Neuronal stem cell (in vitro differentiated cells): ENCODE measurements at regions not wholly inside any gene's neighbourhood (a gene's known extent, or its start where the extent isn't known, plus 50 kb on each side); places are given as distances from the start of the nearest gene placed in this dataset.

Experiments used
- DNase-seq: peaks from one replicate; pipeline ENCODE4 v3.0.0-alpha.2; 2013; ENCODE audit warnings: low spot score
- H2AFZ ChIP-seq: one replicate; pipeline ENCODE4 v1.6.1; 2013; ENCODE audit warnings: mild to moderate bottlenecking, low read length, inconsistent platforms
- H2AK5ac ChIP-seq: 2 replicates; pipeline ENCODE4 v1.6.1; 2013; ENCODE audit warnings: low read depth, mild to moderate bottlenecking, inconsistent platforms, low read length, moderate library complexity, mixed read lengths
- H2BK120ac ChIP-seq: 2 replicates; pipeline ENCODE4 v1.6.1; 2013; ENCODE audit warnings: low read depth, mild to moderate bottlenecking, inconsistent platforms, low read length, moderate library complexity, mixed read lengths
- H2BK12ac ChIP-seq: one replicate; pipeline ENCODE4 v1.6.1; 2013; ENCODE audit warnings: low read length, inconsistent platforms
- H2BK15ac ChIP-seq: 2 replicates; pipeline ENCODE4 v1.6.1; 2013; ENCODE audit warnings: mild to moderate bottlenecking, low read length, inconsistent platforms, mixed read lengths
- H2BK5ac ChIP-seq: one replicate; pipeline ENCODE4 v1.6.1; 2013; ENCODE audit warnings: inconsistent platforms, mild to moderate bottlenecking, low read length, moderate library complexity
- H3K14ac ChIP-seq: one replicate; pipeline ENCODE4 v1.6.1; 2013; ENCODE audit warnings: low read length, inconsistent platforms
- H3K18ac ChIP-seq: 2 replicates; pipeline ENCODE4 v1.6.1; 2013; ENCODE audit warnings: low read length, inconsistent platforms
- H3K23ac ChIP-seq: 2 replicates; pipeline ENCODE4 v1.6.1; 2013; ENCODE audit warnings: low read depth, mild to moderate bottlenecking, mixed read lengths, low read length, inconsistent platforms; ENCODE audit not compliant: poor library complexity
- H3K27ac ChIP-seq: replicated peaks from 3 replicates; pipeline ENCODE4 v1.5.1; 2013; ENCODE audit warnings: low read length, inconsistent platforms
- H3K27me3 ChIP-seq, 3 experiments: 2 replicates each; pipeline ENCODE4 v1.6.1; 2013; ENCODE audit warnings: low read length in 3 of 3, mild to moderate bottlenecking in 2 of 3, inconsistent platforms in 1 of 3, low read depth in 1 of 3, mixed read lengths in 1 of 3, moderate library complexity in 1 of 3; ENCODE audit not compliant: control insufficient read depth in 3 of 3, insufficient read depth in 3 of 3
- H3K36me3 ChIP-seq, 2 donors: replicated peaks in 1 of 2; 2 replicates each; pipeline ENCODE4 v1.6.1; 2013; ENCODE audit warnings: low read length in 2 of 2; ENCODE audit not compliant: control insufficient read depth in 2 of 2, insufficient read depth in 2 of 2
- H3K4ac ChIP-seq: 2 replicates; pipeline ENCODE4 v1.6.1; 2013; ENCODE audit warnings: inconsistent platforms, mild to moderate bottlenecking, low read length, moderate library complexity
- H3K4me1 ChIP-seq, 2 donors: 1 replicate in 1 of 2; 2 replicates in 1 of 2; pipeline ENCODE4 v1.6.1; 2013; ENCODE audit warnings: low read length in 2 of 2, low read depth in 1 of 2; ENCODE audit not compliant: control insufficient read depth in 2 of 2, insufficient read depth in 1 of 2
- H3K4me2 ChIP-seq: one replicate; pipeline ENCODE4 v1.6.1; 2013; ENCODE audit warnings: mild to moderate bottlenecking, low read length, inconsistent platforms; ENCODE audit not compliant: insufficient read depth, poor library complexity, severe bottlenecking
- H3K4me3 ChIP-seq, 2 donors: 2 replicates each; pipeline ENCODE4 v1.5.1; 2013; ENCODE audit warnings: low read length in 2 of 2, mild to moderate bottlenecking in 2 of 2, inconsistent platforms in 1 of 2, moderate library complexity in 1 of 2
- H3K79me1 ChIP-seq: one replicate; pipeline ENCODE4 v1.6.1; 2013; ENCODE audit warnings: low read depth, mild to moderate bottlenecking, inconsistent platforms, low read length, moderate library complexity
- H3K9ac ChIP-seq: one replicate; pipeline ENCODE4 v1.6.1; 2013; ENCODE audit warnings: mild to moderate bottlenecking, low read depth, low read length, inconsistent platforms; ENCODE audit not compliant: poor library complexity
- H3K9me3 ChIP-seq, 2 donors: replicated peaks in 1 of 2; 2 replicates each; pipeline versions ENCODE3 to v1.6.1; 2013; ENCODE audit warnings: low read length in 2 of 2, mild to moderate bottlenecking in 2 of 2, inconsistent platforms in 1 of 2, low read depth in 1 of 2, mixed read lengths in 1 of 2, moderate library complexity in 1 of 2; ENCODE audit not compliant: control insufficient read depth in 2 of 2, insufficient read depth in 1 of 2
- H4K8ac ChIP-seq: one replicate; pipeline ENCODE4 v1.6.1; 2013; ENCODE audit warnings: low read depth, mild to moderate bottlenecking, inconsistent platforms, low read length, moderate library complexity
- H4K91ac ChIP-seq: one replicate; pipeline ENCODE4 v1.6.1; 2013; ENCODE audit warnings: low read length, low read depth, mild to moderate bottlenecking, inconsistent platforms; ENCODE audit not compliant: poor library complexity
- WGBS, 2 donors: extraction: QIAGEN DNeasy Blood & Tissue Kit; methylation state at CpG; one replicate each; pipeline ENCODE4 v1.1.7; 2013; ENCODE audit warnings: missing lambda C conversion rate in 2 of 2, mixed read lengths in 1 of 2; ENCODE audit not compliant: insufficient read length in 2 of 2, insufficient replicate concordance in 1 of 2; ENCODE audit errors: extremely low coverage in 2 of 2; 5-methylcytosine and 5-hydroxymethylcytosine counted together

DNA sequence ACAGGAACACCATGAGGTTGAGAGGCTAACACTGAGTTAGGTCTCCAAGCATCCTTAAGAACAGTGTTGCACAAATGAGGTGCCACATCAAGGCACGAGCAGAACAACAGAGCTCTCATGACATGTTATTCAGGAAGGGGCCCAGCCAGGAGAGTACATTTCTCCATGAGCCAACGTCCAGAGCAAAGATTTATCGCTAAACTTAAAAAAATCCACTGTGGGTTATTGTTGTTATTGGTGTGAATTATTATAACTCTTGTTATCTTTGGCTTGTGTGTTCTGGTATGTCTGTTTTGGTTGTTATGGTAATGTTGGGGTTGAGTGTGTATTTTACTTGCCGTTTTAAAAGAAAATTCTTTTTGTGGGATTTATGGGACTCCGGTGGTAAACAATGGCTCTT is 68.9 kb upstream of the MSI2 start:
- Histone ChIP-seq H2AFZ (no peak overlapping the region), H3K14ac (no peak overlapping the region), H2BK5ac (no peak overlapping the region), H3K4me2 (no peak overlapping the region), H3K18ac (no peak overlapping the region), H3K36me3 (no peaks in the 10 kb centered on the region), H3K4ac (no peak overlapping the region), H3K27ac (no peak overlapping the region), H2AK5ac (no peak overlapping the region), H2BK15ac (no peak overlapping the region), H3K27me3 (no peaks in the 10 kb centered on the region), H3K4me1 (peaks cover 0 to 2% of the 10 kb centered on the region in 2 donors), H4K91ac (no peak overlapping the region), H3K4me3 (no peak overlapping the region), H2BK120ac (no peak overlapping the region), H4K8ac (no peak overlapping the region), H3K9ac (no peak overlapping the region), H3K79me1 (no peaks in the 10 kb centered on the region), H3K23ac (no peak overlapping the region), H2BK12ac (no peak overlapping the region), H3K9me3 (no peaks in the 10 kb centered on the region)
- 100% methylated on average over 1 of the region's 5 CpGs; no CpG with 5 or more reads in 1 of the 2 donors for WGBS, 2 donors
- no peak for DNase-seq

GRCh38 chr17:57195785-57196460 is 60.4 kb upstream of the MSI2 start:
- H3K4me2 ChIP-seq: no peak overlapping the region
- H2BK120ac ChIP-seq: no peak overlapping the region
- no peak overlapping the region for H2BK12ac ChIP-seq
- H2AFZ ChIP-seq: peak overlapping the region; percentile 19
- no peak overlapping the region for H4K91ac ChIP-seq
- DNase-seq: no peak
- H3K27me3 ChIP-seq: peaks cover 0 to 24% (median 0%) of the 10 kb centered on the region in 3 experiments
- no peak overlapping the region for H3K14ac ChIP-seq
- H3K36me3 ChIP-seq: no peaks in the 10 kb centered on the region
- H3K23ac ChIP-seq: no peak overlapping the region
- H3K4me1 ChIP-seq: no peaks in the 10 kb centered on the region
- WGBS, 2 donors: no CpG with 5 or more reads among the region's 7 CpGs
- H3K4me3 ChIP-seq: no peak overlapping the region
- no peaks in the 10 kb centered on the region for H3K79me1 ChIP-seq
- H2AK5ac ChIP-seq: no peak overlapping the region
- H3K27ac ChIP-seq: no peak overlapping the region
- no peak overlapping the region for H2BK5ac ChIP-seq
- no peak overlapping the region for H3K9ac ChIP-seq
- H3K18ac ChIP-seq: no peak overlapping the region
- H2BK15ac ChIP-seq: no peak overlapping the region
- H3K4ac ChIP-seq: no peak overlapping the region
- peaks cover 3 to 8% of the 10 kb centered on the region in 2 donors for H3K9me3 ChIP-seq
- H4K8ac ChIP-seq: no peak overlapping the region

DNA sequence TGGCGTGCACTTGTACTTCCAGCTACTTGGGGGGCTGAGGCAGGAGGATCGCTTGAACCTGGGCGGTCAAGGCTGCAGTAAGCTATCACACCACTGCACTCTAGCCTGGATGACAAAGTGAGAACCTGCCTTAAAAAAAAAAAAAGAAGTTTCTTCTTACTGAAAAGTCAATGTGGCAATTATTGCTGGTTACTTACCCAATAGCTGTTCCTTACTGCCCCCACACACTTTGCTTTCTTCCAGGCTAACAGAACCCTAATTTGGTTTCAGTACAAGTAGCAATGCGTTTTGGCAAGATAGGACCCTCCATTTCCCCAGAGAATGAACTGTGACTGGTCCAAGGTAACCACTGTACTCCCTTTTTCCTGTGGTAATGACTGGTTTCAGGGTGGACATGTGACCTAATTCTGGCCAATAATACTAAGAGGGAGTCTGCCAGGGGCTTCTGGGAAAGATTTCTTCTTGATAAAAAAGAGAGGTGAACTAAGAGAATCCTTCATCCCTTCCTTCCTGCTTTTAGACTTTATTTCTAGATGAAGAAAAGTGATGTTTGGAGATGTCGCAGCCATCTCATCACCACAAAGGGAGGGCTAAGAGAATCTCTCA is 58.8 kb upstream of the MSI2 start:
- no peak overlapping the region for H3K4me2 ChIP-seq
- H3K79me1 ChIP-seq: no peaks in the 10 kb centered on the region

DNA sequence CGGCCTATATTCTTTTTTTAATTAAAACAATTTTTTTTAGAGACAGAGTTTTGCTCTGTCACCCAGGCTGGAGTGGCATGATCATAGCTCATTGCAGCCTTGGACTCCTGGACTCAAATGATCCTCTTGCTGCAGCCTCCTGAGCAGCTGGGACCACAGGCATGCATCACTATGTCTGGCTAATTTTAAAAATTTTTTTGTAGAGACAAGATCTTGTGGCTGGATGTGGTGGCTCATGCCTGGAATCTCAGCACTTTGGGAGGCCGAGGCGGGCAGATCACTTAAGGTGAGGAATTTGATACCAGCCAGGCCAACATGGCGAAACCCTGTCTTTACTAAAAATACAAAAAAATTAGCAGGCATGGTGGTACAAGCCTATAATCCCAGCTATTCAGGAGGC is 54.8 kb upstream of the MSI2 start:
- no peak for DNase-seq
- no CpG with 5 or more reads among the region's 4 CpGs for WGBS, 2 donors
- Histone ChIP-seq H2BK5ac (no peak overlapping the region), H3K27ac (no peak overlapping the region), H4K91ac (no peak overlapping the region), H2AK5ac (no peak overlapping the region), H3K36me3 (no peaks in the 10 kb centered on the region), H2AFZ (no peak overlapping the region), H2BK15ac (no peak overlapping the region), H3K18ac (no peak overlapping the region), H2BK12ac (no peak overlapping the region), H3K14ac (no peak overlapping the region), H3K79me1 (no peaks in the 10 kb centered on the region), H3K4me2 (no peak overlapping the region), H4K8ac (no peak overlapping the region), H3K27me3 (peaks cover 0 to 22% (median 0%) of the 10 kb centered on the region in 3 experiments), H3K4me1 (peaks cover 0 to 4% of the 10 kb centered on the region in 2 donors), H3K9me3 (peaks cover 0 to 3% of the 10 kb centered on the region in 2 donors), H3K4ac (no peak overlapping the region), H2BK120ac (no peak overlapping the region), H3K4me3 (no peak overlapping the region), H3K23ac (no peak overlapping the region), H3K9ac (no peak overlapping the region)

More for the DNA sequence above, 58.8 kb upstream of the MSI2 start:
- no peaks in the 10 kb centered on the region for H3K36me3 ChIP-seq
- no peak overlapping the region for H3K4ac ChIP-seq
- H4K91ac ChIP-seq: no peak overlapping the region
- no CpG with 5 or more reads among the region's 5 CpGs for WGBS, 2 donors
- H3K9ac ChIP-seq: no peak overlapping the region
- H3K27ac ChIP-seq: no peak overlapping the region
- H2AFZ ChIP-seq: no peak overlapping the region
- H2BK120ac ChIP-seq: no peak overlapping the region
- no peak overlapping the region for H2BK15ac ChIP-seq
- no peak overlapping the region for H3K14ac ChIP-seq
- H3K27me3 ChIP-seq: peaks cover 0 to 24% (median 0%) of the 10 kb centered on the region in 3 experiments
- H3K18ac ChIP-seq: no peak overlapping the region
- H2BK5ac ChIP-seq: no peak overlapping the region
- H2BK12ac ChIP-seq: no peak overlapping the region
- no peaks in the 10 kb centered on the region for H3K4me1 ChIP-seq
- DNase-seq: no peak
- no peak overlapping the region for H3K23ac ChIP-seq
- H2AK5ac ChIP-seq: no peak overlapping the region
- H3K4me3 ChIP-seq: no peak overlapping the region
- peaks cover 3 to 8% of the 10 kb centered on the region in 2 donors for H3K9me3 ChIP-seq
- no peak overlapping the region for H4K8ac ChIP-seq
